ENCODE measurements at regions not wholly inside any gene's neighbourhood (a gene's known extent, or its start where the extent isn't known, plus 50 kb on each side); places are given as distances from the start of the nearest gene placed in this dataset.
"Not testable (repeated sequence)": the region's sequence is repeated elsewhere in the genome, so short reads cannot be mapped to it uniquely, and the experiment has no call there.

- TF ChIP-seq CTCF (IDR thresholded peaks at IDR 0.05 in 8 of 11, conservative IDR thresholded peaks at IDR 0.05 in 3 of 11); POLR2A (IDR thresholded peaks at IDR 0.05); POLR2AphosphoS5 (IDR thresholded peaks at IDR 0.05): not testable (repeated sequence)
These were observed 1394.3 kb downstream of the OLFM4 start for GRCh38 chr13:54422946-54423345.

Measured in spleen (tissue), 7 donors.